Fibroblast of lung (primary cell): ENCODE measurements at regions not wholly inside any gene's neighbourhood (a gene's known extent, or its start where the extent isn't known, plus 50 kb on each side); places are given as distances from the start of the nearest gene placed in this dataset.
A peak's percentile ranks its signal among the peaks of the same experiment; 100 is the strongest.

Experiments
- DNase-seq, 2 donors: peaks; one replicate each; pipeline versions ENCODE4 v3.0.0 to v3.0.0-alpha.2; 2010; ENCODE audit warnings: low read depth in 2 of 2
- H2AFZ ChIP-seq: 2 replicates; pipeline ENCODE4 v1.5.1; 2012; ENCODE audit warnings: low read length, control low read depth, inconsistent platforms
- H3K27ac ChIP-seq: 2 replicates; pipeline ENCODE4 v1.5.1; 2011; ENCODE audit warnings: low read length, control low read depth; ENCODE audit not compliant: insufficient read depth
- H3K27me3 ChIP-seq: 2 replicates; pipeline ENCODE4 v1.5.1; 2011; ENCODE audit warnings: mild to moderate bottlenecking, low read length; ENCODE audit not compliant: control insufficient read depth, insufficient read depth
- H3K36me3 ChIP-seq: 2 replicates; pipeline ENCODE4 v1.5.1; 2011; ENCODE audit warnings: low read length; ENCODE audit not compliant: control insufficient read depth, insufficient read depth
- H3K4me1 ChIP-seq: 2 replicates; pipeline ENCODE4 v1.5.1; 2011; ENCODE audit warnings: low read length; ENCODE audit not compliant: control insufficient read depth, insufficient read depth; ENCODE audit errors: extremely low read depth
- H3K4me2 ChIP-seq: 2 replicates; pipeline ENCODE4 v1.5.1; 2011; ENCODE audit warnings: low read length, control low read depth; ENCODE audit not compliant: insufficient read depth; ENCODE audit errors: extremely low read depth
- H3K4me3 ChIP-seq, 4 experiments: fragments of 200-600 bp in 1 of 4; sonication (generic) in 1 of 4; replicated peaks in 1 of 4; 2 replicates each; pipeline ENCODE4 v1.5.1; 2011 to 2016; ENCODE audit warnings: low read length in 4 of 4, low read depth in 3 of 4, mild to moderate bottlenecking in 3 of 4, control low read depth in 2 of 4, inconsistent platforms in 1 of 4, mixed read lengths in 1 of 4; ENCODE audit not compliant: insufficient read depth in 1 of 4; ENCODE audit errors: control extremely low read depth in 1 of 4
- H3K79me2 ChIP-seq: 2 replicates; pipeline ENCODE4 v1.5.1; 2012; ENCODE audit warnings: mild to moderate bottlenecking, low read length, inconsistent platforms; ENCODE audit not compliant: control insufficient read depth, insufficient read depth
- H3K9ac ChIP-seq: 2 replicates; pipeline ENCODE4 v1.5.1; 2011; ENCODE audit warnings: mild to moderate bottlenecking, low read length, control low read depth; ENCODE audit not compliant: insufficient read depth
- H3K9me3 ChIP-seq: 2 replicates; pipeline ENCODE4 v1.5.1; 2012; ENCODE audit warnings: low read depth, low read length; ENCODE audit not compliant: control insufficient read depth, insufficient read depth
- H4K20me1 ChIP-seq: 2 replicates; pipeline ENCODE4 v1.5.1; 2011; ENCODE audit warnings: low read length; ENCODE audit not compliant: control insufficient read depth, insufficient read depth; ENCODE audit errors: extremely low read depth
- EZH2 ChIP-seq: IDR thresholded peaks from 2 replicates; pipeline ENCODE4 v1.5.1; 2012; ENCODE audit warnings: low read length, control low read depth, mild to moderate bottlenecking; ENCODE audit errors: missing control alignments
- TF ChIP-seq, protein P1 (sequence below), 2 donors: IDR thresholded peaks in 1 of 2; conservative IDR thresholded peaks in 1 of 2; 1 replicate in 1 of 2; 2 replicates in 1 of 2; pipeline ENCODE4 v1.5.1; 2011 to 2012; ENCODE audit warnings: low read length in 2 of 2, control low read depth in 1 of 2, inconsistent platforms in 1 of 2, low read depth in 1 of 2, mild to moderate bottlenecking in 1 of 2

DNA sequence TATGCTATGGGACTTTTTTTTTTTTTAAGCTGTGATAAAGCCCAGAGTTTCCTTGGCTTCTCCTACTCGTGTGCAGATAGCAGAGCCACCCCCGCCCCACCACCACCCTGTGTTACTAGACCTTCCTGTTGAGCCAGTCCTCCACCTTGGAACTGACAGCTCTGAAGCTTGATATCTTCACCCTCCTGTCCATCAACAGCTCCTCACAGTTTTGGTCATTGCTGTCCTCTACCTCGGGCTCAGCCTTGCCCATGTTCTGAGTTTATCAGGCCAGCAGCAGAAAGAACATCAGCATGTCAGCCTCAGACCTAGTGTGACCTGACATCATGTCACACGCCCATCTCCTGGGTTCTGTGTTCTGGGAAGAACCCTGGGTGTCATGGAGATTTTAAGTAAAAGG, 167.1 kb upstream of the RAI14 start:
- TF ChIP-seq, protein P1, sequence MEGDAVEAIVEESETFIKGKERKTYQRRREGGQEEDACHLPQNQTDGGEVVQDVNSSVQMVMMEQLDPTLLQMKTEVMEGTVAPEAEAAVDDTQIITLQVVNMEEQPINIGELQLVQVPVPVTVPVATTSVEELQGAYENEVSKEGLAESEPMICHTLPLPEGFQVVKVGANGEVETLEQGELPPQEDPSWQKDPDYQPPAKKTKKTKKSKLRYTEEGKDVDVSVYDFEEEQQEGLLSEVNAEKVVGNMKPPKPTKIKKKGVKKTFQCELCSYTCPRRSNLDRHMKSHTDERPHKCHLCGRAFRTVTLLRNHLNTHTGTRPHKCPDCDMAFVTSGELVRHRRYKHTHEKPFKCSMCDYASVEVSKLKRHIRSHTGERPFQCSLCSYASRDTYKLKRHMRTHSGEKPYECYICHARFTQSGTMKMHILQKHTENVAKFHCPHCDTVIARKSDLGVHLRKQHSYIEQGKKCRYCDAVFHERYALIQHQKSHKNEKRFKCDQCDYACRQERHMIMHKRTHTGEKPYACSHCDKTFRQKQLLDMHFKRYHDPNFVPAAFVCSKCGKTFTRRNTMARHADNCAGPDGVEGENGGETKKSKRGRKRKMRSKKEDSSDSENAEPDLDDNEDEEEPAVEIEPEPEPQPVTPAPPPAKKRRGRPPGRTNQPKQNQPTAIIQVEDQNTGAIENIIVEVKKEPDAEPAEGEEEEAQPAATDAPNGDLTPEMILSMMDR (conservative IDR thresholded peaks at IDR 0.05 in 1 of 2, IDR thresholded peaks at IDR 0.05 in 1 of 2; ENCODE audit: low read depth in 1 of 2, low read length in 2 of 2): no peak
- TF ChIP-seq EZH2: no peak
- DNase-seq: no peak
- no peaks in the 10 kb centered on the region for H4K20me1 ChIP-seq
- no peak overlapping the region for H3K9ac ChIP-seq
- peak overlapping the region; percentile 34 for H2AFZ ChIP-seq
- no peaks in the 10 kb centered on the region for H3K36me3 ChIP-seq
- H3K27me3 ChIP-seq: no peaks in the 10 kb centered on the region
- peaks cover 23% of the 10 kb centered on the region for H3K4me1 ChIP-seq
- no peaks in the 10 kb centered on the region for H3K79me2 ChIP-seq
- no peak overlapping the region for H3K4me3 ChIP-seq
- H3K4me2 ChIP-seq: no peak overlapping the region
- H3K9me3 ChIP-seq: no peaks in the 10 kb centered on the region
- H3K27ac ChIP-seq: peak overlapping the region; percentile 11

DNA sequence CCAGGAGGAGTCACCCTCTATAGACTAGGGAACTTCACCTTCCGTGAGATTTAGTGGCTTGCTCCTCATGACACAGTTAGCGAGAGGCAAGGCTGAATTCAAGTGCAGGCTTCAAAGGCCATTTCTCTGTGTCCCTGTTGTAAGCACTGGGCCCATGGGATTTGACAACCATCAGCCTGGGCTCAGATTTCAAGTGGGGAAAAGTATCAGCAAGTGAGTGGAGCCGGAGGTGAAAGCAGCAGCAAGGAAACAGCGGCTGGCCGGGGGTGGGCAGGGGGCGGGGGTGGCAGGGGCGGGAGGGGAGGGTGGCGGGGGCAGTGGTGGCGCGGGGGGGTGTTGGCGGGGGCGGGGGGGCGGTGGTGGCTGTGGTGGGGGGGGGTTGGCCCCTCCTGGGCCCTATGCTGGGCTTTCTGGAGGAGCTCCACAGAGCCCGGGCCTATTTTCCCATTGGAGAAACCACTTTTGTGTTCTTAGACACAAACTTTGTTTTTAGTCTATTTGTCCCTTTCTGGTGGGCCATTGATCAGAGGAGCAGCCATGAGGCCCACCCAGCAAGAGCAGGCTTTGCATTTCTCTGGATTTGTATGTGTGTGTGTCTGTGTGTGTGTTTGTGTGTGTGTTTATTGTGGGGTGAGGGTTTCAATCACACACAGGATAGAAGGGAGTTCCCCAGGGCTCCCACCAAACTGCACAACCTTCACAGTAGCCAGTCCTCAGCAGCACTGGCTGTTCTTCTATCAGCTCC, 165.4 kb upstream of the RAI14 start:
- H3K4me2 ChIP-seq: peak overlapping the region; percentile 26
- no peaks in the 10 kb centered on the region for H3K36me3 ChIP-seq
- no peak overlapping the region for H3K9ac ChIP-seq
- H2AFZ ChIP-seq: peak overlapping the region; percentile 88
- no peak overlapping the region for H3K27ac ChIP-seq
- DNase-seq: peak in 1 of 2 donors; percentile 51
- H3K9me3 ChIP-seq: no peaks in the 10 kb centered on the region
- TF ChIP-seq, protein P1 (conservative IDR thresholded peaks at IDR 0.05 in 1 of 2, IDR thresholded peaks at IDR 0.05 in 1 of 2; ENCODE audit: low read depth in 1 of 2, low read length in 2 of 2): no peak
- no peak for TF ChIP-seq EZH2
- no peak overlapping the region for H3K4me3 ChIP-seq
- no peaks in the 10 kb centered on the region for H3K79me2 ChIP-seq
- no peaks in the 10 kb centered on the region for H4K20me1 ChIP-seq
- peaks cover 23% of the 10 kb centered on the region for H3K4me1 ChIP-seq
- no peaks in the 10 kb centered on the region for H3K27me3 ChIP-seq

DNA sequence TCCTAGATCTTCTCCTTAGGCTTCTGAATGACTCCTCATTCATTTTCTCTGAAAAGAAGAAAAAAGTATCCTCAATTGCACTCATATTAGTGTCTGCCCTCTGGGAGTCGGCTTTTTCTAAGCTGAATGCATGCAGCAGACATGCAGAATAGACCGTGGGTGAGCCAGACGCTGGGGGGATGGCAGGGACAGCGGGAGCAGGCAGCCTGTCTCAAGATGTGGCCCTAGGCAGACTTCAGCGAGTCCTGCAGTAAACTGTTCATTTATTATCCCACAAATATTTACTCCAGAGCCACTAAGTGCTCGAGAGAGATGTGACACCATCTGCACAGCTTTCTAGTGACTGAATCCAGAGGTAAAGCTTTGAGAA, 164.9 kb upstream of the RAI14 start:
- Histone ChIP-seq H2AFZ (peak overlapping the region; percentile 88), H3K27me3 (no peaks in the 10 kb centered on the region), H3K36me3 (no peaks in the 10 kb centered on the region), H3K4me3 (no peak overlapping the region), H3K27ac (peak overlapping the region; percentile 17), H3K4me2 (peak overlapping the region; percentile 26), H3K79me2 (no peaks in the 10 kb centered on the region), H3K4me1 (peaks cover 23% of the 10 kb centered on the region), H3K9ac (no peak overlapping the region), H3K9me3 (no peaks in the 10 kb centered on the region), H4K20me1 (no peaks in the 10 kb centered on the region)
- TF ChIP-seq, protein P1 (conservative IDR thresholded peaks at IDR 0.05 in 1 of 2, IDR thresholded peaks at IDR 0.05 in 1 of 2; ENCODE audit: low read depth in 1 of 2, low read length in 2 of 2): no peak
- TF ChIP-seq EZH2: no peak
- DNase-seq: no peak
